ENCODE measurements at regions not wholly inside any gene's neighbourhood (a gene's known extent, or its start where the extent isn't known, plus 50 kb on each side); places are given as distances from the start of the nearest gene placed in this dataset.

DNA sequence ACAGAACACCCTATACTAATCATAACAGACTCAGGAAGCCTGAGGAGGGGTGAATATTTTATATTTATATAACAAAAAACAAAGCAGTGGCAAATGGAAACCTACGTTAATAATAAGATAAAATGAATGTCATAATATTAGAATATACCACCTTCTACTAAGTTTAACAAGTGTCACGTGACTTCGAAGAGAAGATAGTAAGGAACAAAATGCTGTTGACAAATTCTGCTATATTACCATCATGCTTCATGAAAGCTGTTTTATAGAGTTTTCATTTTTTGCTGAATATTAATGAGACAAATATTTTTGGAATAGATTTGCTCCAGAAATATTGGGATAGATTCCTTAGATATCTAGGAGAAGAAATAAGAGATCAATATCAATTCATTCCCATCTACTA lies 450.6 kb upstream of the DCN start:
- Histone ChIP-seq H3K9me3 (no peaks in the 10 kb centered on the region), H3K4me1 (no peaks in the 10 kb centered on the region), H3K4me3 (no peak overlapping the region), H3K27me3 (no peaks in the 10 kb centered on the region), H3K36me3 (no peaks in the 10 kb centered on the region), H3K9ac (ENCODE audit: low read depth in 2 of 2, low read length in 2 of 2) (no peak overlapping the region), H3K27ac (no peak overlapping the region)
- no peak for DNase-seq
- intact Hi-C loops (cut with DNase I) = no loop called here
- TF ChIP-seq, protein P1, sequence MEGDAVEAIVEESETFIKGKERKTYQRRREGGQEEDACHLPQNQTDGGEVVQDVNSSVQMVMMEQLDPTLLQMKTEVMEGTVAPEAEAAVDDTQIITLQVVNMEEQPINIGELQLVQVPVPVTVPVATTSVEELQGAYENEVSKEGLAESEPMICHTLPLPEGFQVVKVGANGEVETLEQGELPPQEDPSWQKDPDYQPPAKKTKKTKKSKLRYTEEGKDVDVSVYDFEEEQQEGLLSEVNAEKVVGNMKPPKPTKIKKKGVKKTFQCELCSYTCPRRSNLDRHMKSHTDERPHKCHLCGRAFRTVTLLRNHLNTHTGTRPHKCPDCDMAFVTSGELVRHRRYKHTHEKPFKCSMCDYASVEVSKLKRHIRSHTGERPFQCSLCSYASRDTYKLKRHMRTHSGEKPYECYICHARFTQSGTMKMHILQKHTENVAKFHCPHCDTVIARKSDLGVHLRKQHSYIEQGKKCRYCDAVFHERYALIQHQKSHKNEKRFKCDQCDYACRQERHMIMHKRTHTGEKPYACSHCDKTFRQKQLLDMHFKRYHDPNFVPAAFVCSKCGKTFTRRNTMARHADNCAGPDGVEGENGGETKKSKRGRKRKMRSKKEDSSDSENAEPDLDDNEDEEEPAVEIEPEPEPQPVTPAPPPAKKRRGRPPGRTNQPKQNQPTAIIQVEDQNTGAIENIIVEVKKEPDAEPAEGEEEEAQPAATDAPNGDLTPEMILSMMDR (IDR thresholded peaks at IDR 0.05) = no peak

DNA sequence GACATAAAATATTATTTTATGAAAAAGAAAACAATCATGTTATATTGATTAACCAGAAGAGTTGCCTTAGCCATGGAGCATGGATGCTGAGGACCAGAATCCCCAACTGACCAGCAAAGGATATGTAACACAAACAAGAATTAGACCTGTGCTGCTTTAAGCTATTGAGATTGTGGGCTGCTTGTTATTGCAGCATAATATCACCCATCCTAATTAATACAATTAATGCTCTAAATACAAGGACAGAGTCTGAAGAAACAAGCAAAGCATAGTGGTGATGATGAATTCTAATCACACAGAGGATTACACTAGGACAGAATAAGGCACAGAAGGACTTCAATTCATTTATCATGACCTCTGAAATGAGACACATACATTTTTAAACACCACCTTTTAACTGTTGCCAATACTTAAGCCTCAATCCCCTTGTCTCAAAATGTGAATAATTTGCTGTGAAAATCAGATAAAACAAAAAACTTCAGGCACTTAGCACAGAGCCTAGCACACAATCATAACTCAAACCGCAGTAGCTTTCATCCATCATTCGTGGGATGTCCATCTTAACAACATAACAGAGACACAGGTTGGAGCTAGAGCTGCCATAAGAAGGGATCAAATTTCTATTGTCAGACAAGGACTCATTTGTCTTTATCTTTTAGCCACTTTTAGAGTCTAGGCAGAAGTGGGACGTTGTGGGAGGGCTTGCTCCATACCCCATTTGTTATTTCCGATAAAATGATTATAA lies 449.6 kb upstream of the DCN start:
- Histone ChIP-seq H3K4me3 (no peak overlapping the region), H3K27me3 (no peaks in the 10 kb centered on the region), H3K27ac (no peak overlapping the region), H3K4me1 (no peaks in the 10 kb centered on the region), H3K9ac (ENCODE audit: low read depth in 2 of 2, low read length in 2 of 2) (no peak overlapping the region), H3K36me3 (no peaks in the 10 kb centered on the region), H3K9me3 (no peaks in the 10 kb centered on the region)
- TF ChIP-seq, protein P1 (IDR thresholded peaks at IDR 0.05) = no peak
- intact Hi-C loops (cut with DNase I) = no loop called here
- DNase-seq = no peak

DNA sequence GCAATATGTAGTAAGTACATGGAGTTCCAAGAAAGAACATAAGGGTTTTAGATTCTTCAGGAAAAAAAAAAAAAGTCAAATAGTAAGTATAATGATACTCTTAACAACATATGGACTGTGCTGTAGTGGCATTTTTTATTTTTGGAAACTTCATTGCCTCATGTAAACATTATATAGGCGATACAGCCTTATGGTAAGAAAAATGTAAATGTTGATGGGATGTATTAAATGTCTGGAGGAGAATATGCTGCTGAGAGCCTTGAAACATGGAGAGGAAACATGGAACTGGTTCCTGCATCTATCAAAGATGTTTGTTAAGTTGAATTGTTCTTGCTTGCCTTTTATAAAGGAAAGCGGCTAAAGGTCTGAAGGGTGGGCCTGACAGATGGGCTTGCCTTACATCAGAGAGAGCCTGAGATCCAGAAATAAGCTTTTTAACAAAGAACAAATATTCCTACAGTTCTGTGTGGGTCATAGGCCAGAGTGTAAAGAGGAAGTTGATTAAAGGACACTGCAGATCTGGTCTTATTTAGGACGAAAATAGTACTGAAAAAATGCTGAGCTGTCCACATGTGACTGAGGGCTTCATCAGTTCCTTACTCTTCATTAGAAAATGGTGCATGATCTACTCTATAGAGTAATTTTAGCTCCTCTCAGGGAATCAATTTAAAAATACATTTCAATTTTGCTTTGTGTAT lies 448.1 kb upstream of the DCN start:
- H3K4me3 ChIP-seq = no peak overlapping the region
- no peak overlapping the region for H3K27ac ChIP-seq
- no peaks in the 10 kb centered on the region for H3K4me1 ChIP-seq
- no peaks in the 10 kb centered on the region for H3K27me3 ChIP-seq
- DNase-seq = no peak
- intact Hi-C loops (cut with DNase I) = no loop called here
- TF ChIP-seq, protein P1 (IDR thresholded peaks at IDR 0.05) = no peak
- H3K9ac ChIP-seq (ENCODE audit: low read depth in 2 of 2, low read length in 2 of 2) = no peak overlapping the region
- no peaks in the 10 kb centered on the region for H3K9me3 ChIP-seq
- no peaks in the 10 kb centered on the region for H3K36me3 ChIP-seq

DNA sequence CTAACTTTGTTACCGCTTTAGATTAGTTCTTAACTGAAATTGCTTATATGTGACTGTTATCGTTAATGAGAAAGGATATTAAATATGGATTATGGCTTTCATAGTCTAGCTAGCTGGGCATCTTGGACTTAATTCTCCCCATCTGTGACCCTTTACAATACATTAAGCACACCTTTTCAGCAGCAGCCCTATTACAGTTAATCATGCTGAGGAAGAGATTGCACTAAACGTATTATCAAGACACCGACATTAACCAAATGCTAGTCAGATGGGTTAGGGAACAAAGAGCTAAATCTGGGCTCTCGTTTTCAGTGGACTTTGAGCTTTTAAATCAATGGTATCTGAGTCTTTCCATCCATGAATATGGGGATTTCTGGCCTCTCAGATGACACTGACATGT lies 447.5 kb upstream of the DCN start:
- H3K4me3 ChIP-seq = no peak overlapping the region
- H3K9ac ChIP-seq (ENCODE audit: low read depth in 2 of 2, low read length in 2 of 2) = no peak overlapping the region
- DNase-seq = no peak
- H3K36me3 ChIP-seq = no peaks in the 10 kb centered on the region
- H3K4me1 ChIP-seq = no peaks in the 10 kb centered on the region
- intact Hi-C loops (cut with DNase I) = no loop called here
- no peaks in the 10 kb centered on the region for H3K27me3 ChIP-seq
- H3K9me3 ChIP-seq = no peaks in the 10 kb centered on the region
- TF ChIP-seq, protein P1 (IDR thresholded peaks at IDR 0.05) = no peak
- no peak overlapping the region for H3K27ac ChIP-seq

DNA sequence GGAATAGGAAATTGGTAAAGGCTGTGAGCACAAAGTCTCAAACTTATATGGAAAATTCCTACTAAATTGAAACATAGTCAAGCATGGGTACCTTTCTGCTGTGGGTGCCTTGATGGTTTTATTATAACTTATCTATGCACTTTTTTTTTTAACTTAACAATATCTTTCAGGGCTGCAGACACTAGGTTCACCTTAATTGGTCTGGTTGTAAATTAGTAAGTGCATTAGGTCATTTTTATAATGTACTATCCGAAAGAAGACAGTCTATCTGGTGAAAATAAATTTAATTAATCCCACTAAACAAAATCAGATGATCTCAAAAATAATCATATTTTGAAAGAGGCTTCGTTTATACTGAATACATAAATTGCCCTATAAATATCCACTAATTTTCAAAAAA lies 446.8 kb upstream of the DCN start:
- TF ChIP-seq, protein P1 (IDR thresholded peaks at IDR 0.05) = no peak
- no peaks in the 10 kb centered on the region for H3K36me3 ChIP-seq
- no peak overlapping the region for H3K4me3 ChIP-seq
- H3K9me3 ChIP-seq = no peaks in the 10 kb centered on the region
- DNase-seq = no peak
- H3K27ac ChIP-seq = no peak overlapping the region
- intact Hi-C loops (cut with DNase I) = no loop called here
- no peaks in the 10 kb centered on the region for H3K27me3 ChIP-seq
- no peaks in the 10 kb centered on the region for H3K4me1 ChIP-seq
- H3K9ac ChIP-seq (ENCODE audit: low read depth in 2 of 2, low read length in 2 of 2) = no peak overlapping the region

Data from colonic mucosa (tissue), 4 donors.